ENCODE measurements at regions not wholly inside any gene's neighbourhood (a gene's known extent, or its start where the extent isn't known, plus 50 kb on each side); places are given as distances from the start of the nearest gene placed in this dataset.

- no peak overlapping the region for H3K4me3 Mint-ChIP-seq
- Histone ChIP-seq H4K20me1 (ENCODE audit: low read depth) (no peaks in the 10 kb centered on the region), H3F3A (ENCODE audit: low read depth) (no peaks in the 10 kb centered on the region), H3K36me3 (no peaks in the 10 kb centered on the region), H3K27me3 (no peaks in the 10 kb centered on the region), H3K9me3 (ENCODE audit: low read depth) (no peaks in the 10 kb centered on the region), H2AFZ (replicated peaks) (no peak overlapping the region), H3K27ac (no peak overlapping the region), H3K79me2 (ENCODE audit: low read depth) (no peaks in the 10 kb centered on the region), H3K4me2 (no peak overlapping the region), H3K9ac (no peak overlapping the region), H3K4me3 (no peak overlapping the region), H3K4me1 (peaks cover 37% of the 10 kb centered on the region)
- peaks cover 3% of the 10 kb centered on the region for H3K9me3 Mint-ChIP-seq
- H3K27me3 Mint-ChIP-seq (ENCODE audit: insufficient read depth, low read depth), result peaks cover 4% of the 10 kb centered on the region
- no peaks in the 10 kb centered on the region for H3K36me3 Mint-ChIP-seq
- no peak for DNase-seq (ENCODE audit: low spot score)
- TF ChIP-seq, protein P1, sequence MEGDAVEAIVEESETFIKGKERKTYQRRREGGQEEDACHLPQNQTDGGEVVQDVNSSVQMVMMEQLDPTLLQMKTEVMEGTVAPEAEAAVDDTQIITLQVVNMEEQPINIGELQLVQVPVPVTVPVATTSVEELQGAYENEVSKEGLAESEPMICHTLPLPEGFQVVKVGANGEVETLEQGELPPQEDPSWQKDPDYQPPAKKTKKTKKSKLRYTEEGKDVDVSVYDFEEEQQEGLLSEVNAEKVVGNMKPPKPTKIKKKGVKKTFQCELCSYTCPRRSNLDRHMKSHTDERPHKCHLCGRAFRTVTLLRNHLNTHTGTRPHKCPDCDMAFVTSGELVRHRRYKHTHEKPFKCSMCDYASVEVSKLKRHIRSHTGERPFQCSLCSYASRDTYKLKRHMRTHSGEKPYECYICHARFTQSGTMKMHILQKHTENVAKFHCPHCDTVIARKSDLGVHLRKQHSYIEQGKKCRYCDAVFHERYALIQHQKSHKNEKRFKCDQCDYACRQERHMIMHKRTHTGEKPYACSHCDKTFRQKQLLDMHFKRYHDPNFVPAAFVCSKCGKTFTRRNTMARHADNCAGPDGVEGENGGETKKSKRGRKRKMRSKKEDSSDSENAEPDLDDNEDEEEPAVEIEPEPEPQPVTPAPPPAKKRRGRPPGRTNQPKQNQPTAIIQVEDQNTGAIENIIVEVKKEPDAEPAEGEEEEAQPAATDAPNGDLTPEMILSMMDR (IDR thresholded peaks at IDR 0.05), result no peak
- TF ChIP-seq EZH2 (IDR thresholded peaks at IDR 0.05), result no peak
- TF ChIP-seq EZH2phosphoT487 (IDR thresholded peaks at IDR 0.05), result no peak
- H3K4me1 Mint-ChIP-seq, result peaks cover 16% of the 10 kb centered on the region
- H3K27ac Mint-ChIP-seq, result peak overlapping the region; percentile 61
Measured at GRCh38 chr2:212926940-212927339, 224.5 kb downstream of the IKZF2 start.

GRCh38 chr2:212923393-212923792 lies 228.0 kb downstream of the IKZF2 start:
- Mint-ChIP-seq H3K4me3 (no peak overlapping the region), H3K9me3 (peaks cover 3% of the 10 kb centered on the region), H3K27me3 (ENCODE audit: insufficient read depth, low read depth) (peaks cover 2% of the 10 kb centered on the region), H3K36me3 (no peaks in the 10 kb centered on the region), H3K27ac (no peak overlapping the region), H3K4me1 (peaks cover 5% of the 10 kb centered on the region)
- no peak overlapping the region for H3K4me2 ChIP-seq
- H3K27me3 ChIP-seq, result no peaks in the 10 kb centered on the region
- H3K79me2 ChIP-seq (ENCODE audit: low read depth), result no peaks in the 10 kb centered on the region
- H3K4me1 ChIP-seq, result peaks cover 38% of the 10 kb centered on the region
- H3K9ac ChIP-seq, result no peak overlapping the region
- H4K20me1 ChIP-seq (ENCODE audit: low read depth), result no peaks in the 10 kb centered on the region
- no peaks in the 10 kb centered on the region for H3K9me3 ChIP-seq (ENCODE audit: low read depth)
- H3K36me3 ChIP-seq, result no peaks in the 10 kb centered on the region
- no peak overlapping the region for H3K4me3 ChIP-seq
- TF ChIP-seq EZH2phosphoT487 (IDR thresholded peaks at IDR 0.05) (no peak), EZH2 (IDR thresholded peaks at IDR 0.05) (no peak)
- TF ChIP-seq, protein P1 (IDR thresholded peaks at IDR 0.05), result no peak
- no peak for DNase-seq (ENCODE audit: low spot score)
- no peaks in the 10 kb centered on the region for H3F3A ChIP-seq (ENCODE audit: low read depth)
- H3K27ac ChIP-seq, result no peak overlapping the region
- H2AFZ ChIP-seq (replicated peaks), result no peak overlapping the region

DNA sequence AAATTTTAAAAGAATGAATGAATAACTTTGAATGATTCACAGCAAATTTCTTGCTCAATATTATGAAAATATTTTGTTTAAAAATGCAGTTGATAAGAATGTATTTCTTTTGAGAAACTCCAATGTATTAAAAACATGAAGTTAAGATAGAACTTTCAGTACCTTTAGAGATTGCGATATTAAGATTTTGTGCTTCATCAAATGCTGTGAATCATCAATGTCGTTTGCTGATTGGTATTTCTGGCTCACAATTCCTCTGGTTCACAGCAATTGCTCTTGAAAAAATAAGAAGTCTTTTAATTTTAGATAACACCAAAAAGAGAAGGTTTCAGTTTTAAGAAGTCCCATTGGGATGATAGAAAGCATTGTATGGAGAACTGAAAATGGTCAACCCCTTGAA lies 228.7 kb downstream of the IKZF2 start:
- peaks cover 3% of the 10 kb centered on the region for H3K9me3 Mint-ChIP-seq
- H3F3A ChIP-seq (ENCODE audit: low read depth), result no peaks in the 10 kb centered on the region
- no peaks in the 10 kb centered on the region for H3K9me3 ChIP-seq (ENCODE audit: low read depth)
- H3K4me1 Mint-ChIP-seq, result peaks cover 4% of the 10 kb centered on the region
- no peaks in the 10 kb centered on the region for H3K36me3 Mint-ChIP-seq
- H3K27ac Mint-ChIP-seq, result no peak overlapping the region
- no peak overlapping the region for H3K4me2 ChIP-seq
- no peak overlapping the region for H3K4me3 ChIP-seq
- peaks cover 2% of the 10 kb centered on the region for H3K27me3 Mint-ChIP-seq (ENCODE audit: insufficient read depth, low read depth)
- DNase-seq (ENCODE audit: low spot score), result no peak
- TF ChIP-seq, protein P1 (IDR thresholded peaks at IDR 0.05), result no peak
- TF ChIP-seq EZH2 (IDR thresholded peaks at IDR 0.05), result no peak
- TF ChIP-seq EZH2phosphoT487 (IDR thresholded peaks at IDR 0.05), result no peak
- H3K4me3 Mint-ChIP-seq, result no peak overlapping the region
- no peak overlapping the region for H3K27ac ChIP-seq
- H3K9ac ChIP-seq, result no peak overlapping the region
- peaks cover 39% of the 10 kb centered on the region for H3K4me1 ChIP-seq
- no peaks in the 10 kb centered on the region for H3K27me3 ChIP-seq
- no peaks in the 10 kb centered on the region for H3K79me2 ChIP-seq (ENCODE audit: low read depth)
- H3K36me3 ChIP-seq, result no peaks in the 10 kb centered on the region
- no peaks in the 10 kb centered on the region for H4K20me1 ChIP-seq (ENCODE audit: low read depth)
- H2AFZ ChIP-seq (replicated peaks), result no peak overlapping the region
